H1 (cell line): ENCODE measurements at regions not wholly inside any gene's neighbourhood (a gene's known extent, or its start where the extent isn't known, plus 50 kb on each side); places are given as distances from the start of the nearest gene placed in this dataset.

Source experiments
- CTCF ChIA-PET: fragments of 300-600 bp; sonication (Branson Sonifier 250); formaldehyde crosslinking; loops from one replicate; lab custom pipeline; 2021; ENCODE audit not compliant: partially characterized antibody; lab: Charles Lee
- POLR2A ChIA-PET: fragments of 300-600 bp; sonication (Branson Sonifier 250); formaldehyde crosslinking; loops from one replicate; lab custom pipeline; 2021; ENCODE audit warnings: inconsistent platforms; ENCODE audit not compliant: partially characterized antibody; lab: Charles Lee
- DNase-seq, 2 experiments: peaks; one replicate each; pipeline versions ENCODE4 v3.0.0 to v3.0.0-alpha.2; 2010 to 2022; ENCODE audit warnings: low spot score in 2 of 2, low read depth in 1 of 2, mixed read lengths in 1 of 2
- FAIRE-seq: peaks from 2 replicates; lab custom pipeline; 2011; peaks lifted over from hg19 to GRCh38; lab: Jason Lieb, UNC
- H2AFZ ChIP-seq: 2 replicates; pipeline ENCODE4 v1.8.1; 2012; ENCODE audit warnings: low read length, inconsistent platforms
- H2AK5ac ChIP-seq: 2 replicates; pipeline ENCODE4 v1.6.1; 2013; ENCODE audit warnings: low read depth, low read length
- H2BK120ac ChIP-seq: replicated peaks from 2 replicates; pipeline ENCODE3; 2013; ENCODE audit warnings: low read depth, low read length, inconsistent platforms
- H2BK12ac ChIP-seq: 2 replicates; pipeline ENCODE4 v1.6.1; 2013; ENCODE audit warnings: low read depth, low read length
- H2BK15ac ChIP-seq: 2 replicates; pipeline ENCODE4 v1.6.1; 2013; ENCODE audit warnings: low read length
- H2BK20ac ChIP-seq: 2 replicates; pipeline ENCODE4 v1.6.1; 2013; ENCODE audit warnings: low read length
- H2BK5ac ChIP-seq: 2 replicates; pipeline ENCODE4 v1.6.1; 2013; ENCODE audit warnings: low read depth, low read length
- H3K14ac ChIP-seq: 2 replicates; pipeline ENCODE4 v1.6.1; 2013; ENCODE audit warnings: inconsistent platforms; ENCODE audit not compliant: insufficient read length
- H3K18ac ChIP-seq: 2 replicates; pipeline ENCODE4 v1.6.1; 2013; ENCODE audit warnings: low read length; ENCODE audit errors: extremely low read depth
- H3K23ac ChIP-seq: 2 replicates; pipeline ENCODE4 v1.6.1; 2013; ENCODE audit warnings: inconsistent platforms; ENCODE audit not compliant: insufficient read length
- H3K23me2 ChIP-seq: 2 replicates; pipeline ENCODE4 v1.6.1; 2013; ENCODE audit warnings: low read depth, low read length
- H3K27ac ChIP-seq: 2 replicates; pipeline ENCODE4 v1.6.1; 2011; ENCODE audit warnings: low read depth, low read length, inconsistent platforms
- H3K27me3 ChIP-seq, 4 experiments: replicated peaks in 1 of 4; 1 replicate in 1 of 4; 2 replicates in 3 of 4; pipeline versions ENCODE4 v1.6.1 to v1.8.1; 2011 to 2013; ENCODE audit warnings: low read length in 3 of 4, mild to moderate bottlenecking in 3 of 4, inconsistent platforms in 2 of 4, mixed read lengths in 2 of 4, moderate library complexity in 1 of 4; ENCODE audit not compliant: control insufficient read depth in 3 of 4, insufficient read depth in 3 of 4; ENCODE audit errors: extremely low read depth in 1 of 4
- H3K36me3 ChIP-seq, 4 experiments: 2 replicates each; pipeline versions ENCODE4 v1.6.1 to v1.8.1; 2011 to 2013; ENCODE audit warnings: mild to moderate bottlenecking in 4 of 4, low read length in 3 of 4, moderate library complexity in 2 of 4, control low read depth in 1 of 4, inconsistent platforms in 1 of 4; ENCODE audit not compliant: insufficient read depth in 4 of 4, control insufficient read depth in 2 of 4
- H3K4ac ChIP-seq: replicated peaks from 2 replicates; pipeline ENCODE3; 2013; ENCODE audit warnings: low read length, low read depth, mixed read lengths, inconsistent platforms; ENCODE audit not compliant: insufficient read length
- H3K4me1 ChIP-seq, 4 experiments: replicated peaks in 1 of 4; 1 replicate in 1 of 4; 2 replicates in 3 of 4; pipeline versions ENCODE4 v1.6.1 to v1.8.1; 2011 to 2013; ENCODE audit warnings: low read length in 3 of 4, inconsistent platforms in 2 of 4, mixed read lengths in 1 of 4; ENCODE audit not compliant: insufficient read depth in 4 of 4, control insufficient read depth in 3 of 4
- H3K4me2 ChIP-seq, 2 experiments: 2 replicates each; pipeline versions ENCODE4 v1.6.1 to v1.8.1; 2011 to 2013; ENCODE audit warnings: low read depth in 2 of 2, low read length in 2 of 2, control low read depth in 1 of 2, inconsistent platforms in 1 of 2, mild to moderate bottlenecking in 1 of 2; ENCODE audit not compliant: insufficient read depth in 1 of 2
- H3K4me3 ChIP-seq, 4 experiments: fragments of 200-600, 300-600 bp in 1 of 4; sonication (generic), shearing (Covaris generic), sonication (Bioruptor Twin) in 1 of 4; 2 replicates each; pipeline versions ENCODE4 v1.5.1 to v1.8.1; 2011 to 2016; ENCODE audit warnings: low read length in 4 of 4, low read depth in 3 of 4, control low read depth in 2 of 4, inconsistent platforms in 2 of 4, mild to moderate bottlenecking in 2 of 4, mixed read lengths in 1 of 4, moderate library complexity in 1 of 4; ENCODE audit not compliant: insufficient read depth in 2 of 4; ENCODE audit errors: extremely low read depth in 1 of 4
- H3K56ac ChIP-seq: replicated peaks from 2 replicates; pipeline ENCODE3; 2013; ENCODE audit warnings: low read depth, mild to moderate bottlenecking, mixed read lengths, low read length, inconsistent platforms; ENCODE audit not compliant: insufficient read length
- H3K79me1 ChIP-seq: 2 replicates; pipeline ENCODE4 v1.6.1; 2013; ENCODE audit warnings: low read depth, low read length, control low read depth
- H3K79me2 ChIP-seq, 2 experiments: 2 replicates each; pipeline versions ENCODE4 v1.6.1 to v1.8.1; 2012 to 2013; ENCODE audit warnings: low read length in 2 of 2, mild to moderate bottlenecking in 2 of 2, inconsistent platforms in 1 of 2; ENCODE audit not compliant: insufficient read depth in 2 of 2, control insufficient read depth in 1 of 2
- H3K9ac ChIP-seq, 4 experiments: replicated peaks in 1 of 4; 1 replicate in 1 of 4; 2 replicates in 3 of 4; pipeline versions ENCODE4 v1.6.1 to v1.8.1; 2011 to 2013; ENCODE audit warnings: low read depth in 3 of 4, low read length in 3 of 4, control low read depth in 2 of 4, mild to moderate bottlenecking in 2 of 4, moderate library complexity in 2 of 4, inconsistent platforms in 1 of 4; ENCODE audit errors: extremely low read depth in 1 of 4
- H3K9me3 ChIP-seq, 2 experiments: 2 replicates each; pipeline versions ENCODE4 v1.6.1 to v1.8.1; 2012 to 2013; ENCODE audit warnings: mild to moderate bottlenecking in 2 of 2, moderate library complexity in 2 of 2, control low read depth in 1 of 2, inconsistent platforms in 1 of 2, low read depth in 1 of 2, low read length in 1 of 2, mixed read lengths in 1 of 2; ENCODE audit not compliant: insufficient read depth in 2 of 2
- H4K20me1 ChIP-seq, 2 experiments: replicated peaks in 1 of 2; 2 replicates each; pipeline versions ENCODE3 to v1.8.1; 2011 to 2013; ENCODE audit warnings: inconsistent platforms in 2 of 2, low read length in 2 of 2, mild to moderate bottlenecking in 1 of 2; ENCODE audit not compliant: insufficient read depth in 2 of 2, control insufficient read depth in 1 of 2
- H4K5ac ChIP-seq: 2 replicates; pipeline ENCODE4 v1.6.1; 2013; ENCODE audit warnings: low read length, low read depth, mixed read lengths, inconsistent platforms; ENCODE audit not compliant: insufficient read length
- H4K8ac ChIP-seq: 2 replicates; pipeline ENCODE4 v1.8.0; 2013; ENCODE audit warnings: mild to moderate bottlenecking, moderate library complexity, low read length, inconsistent platforms; ENCODE audit not compliant: insufficient read depth; ENCODE audit errors: extremely low read depth
- H4K91ac ChIP-seq: replicated peaks from 2 replicates; pipeline ENCODE3; 2013; ENCODE audit warnings: low read length, mixed read lengths, inconsistent platforms; ENCODE audit not compliant: insufficient read length
- ASH2L ChIP-seq: fragments of 200-600, 300-600 bp; sonication (generic); IDR thresholded peaks from one replicate; pipeline ENCODE4 v1.7.1; 2017; ENCODE audit warnings: low read length
- BRCA1 ChIP-seq: IDR thresholded peaks from 2 replicates; pipeline ENCODE4 v1.6.1; 2012; ENCODE audit warnings: low read depth, low read length, improper control_type of control experiment
- CBX5 ChIP-seq: fragments of 300-800, 300-1000 bp; sonication (generic); IDR thresholded peaks from 2 replicates; pipeline ENCODE4 v1.7.1; 2016; ENCODE audit warnings: antibody characterized with exemption, low read length, low read depth
- CHD1 ChIP-seq: IDR thresholded peaks from 2 replicates; pipeline ENCODE4 v1.6.1; 2012; ENCODE audit warnings: low read depth, low read length, improper control_type of control experiment
- GTF2F1 ChIP-seq: IDR thresholded peaks from 2 replicates; pipeline ENCODE4 v1.6.1; 2012; ENCODE audit warnings: low read depth, low read length, improper control_type of control experiment, borderline replicate concordance
- JUN ChIP-seq: IDR thresholded peaks from 2 replicates; pipeline ENCODE4 v1.6.1; 2011; ENCODE audit warnings: low read depth, mild to moderate bottlenecking, improper control_type of control experiment, low read length
- PHF8 ChIP-seq: fragments of 200-600 bp; sonication (generic); conservative IDR thresholded peaks from 2 replicates; pipeline ENCODE4 v1.7.1; 2012; ENCODE audit warnings: low read depth, mild to moderate bottlenecking, inconsistent platforms, low read length, moderate library complexity
- POLR2AphosphoS5 ChIP-seq: IDR thresholded peaks from 2 replicates; pipeline ENCODE4 v1.6.1; 2011; ENCODE audit warnings: low read depth, low read length
- SAP30 ChIP-seq: fragments of 300-600 bp; sonication (generic); IDR thresholded peaks from 2 replicates; pipeline ENCODE4 v1.7.1; 2012; ENCODE audit warnings: low read length, moderate library complexity, mild to moderate bottlenecking, inconsistent platforms; ENCODE audit not compliant: insufficient read depth, insufficient replicate concordance
- SIN3A ChIP-seq, 2 experiments: IDR thresholded peaks in 1 of 2; conservative IDR thresholded peaks in 1 of 2; 2 replicates each; pipeline ENCODE4 v1.6.1; 2011 to 2012; ENCODE audit warnings: low read length in 2 of 2, improper control_type of control experiment in 1 of 2, low read depth in 1 of 2, mild to moderate bottlenecking in 1 of 2
- SIX5 ChIP-seq: IDR thresholded peaks from 2 replicates; pipeline ENCODE4 v1.6.1; 2011; ENCODE audit warnings: mild to moderate bottlenecking, low read depth, low read length
- TAF1 ChIP-seq: IDR thresholded peaks from 2 replicates; pipeline ENCODE4 v1.6.1; 2011; ENCODE audit warnings: mild to moderate bottlenecking, low read depth, low read length
- TAF7 ChIP-seq: optimal IDR thresholded peaks from 2 replicates; pipeline ENCODE3; 2011; ENCODE audit warnings: low read depth, mild to moderate bottlenecking, inconsistent platforms, low read length, moderate library complexity, borderline replicate concordance
- TEAD4 ChIP-seq: IDR thresholded peaks from 2 replicates; pipeline ENCODE4 v1.6.1; 2012; ENCODE audit warnings: low read depth, low read length, inconsistent platforms, mixed read lengths
- WGBS, 2 experiments: shearing (Covaris generic) in 1 of 2; methylation state at CpG; one replicate each; pipeline versions ENCODE4 v1.1.6 to v1.1.7; 2013 to 2015; ENCODE audit warnings: low lambda C conversion rate in 2 of 2, mixed read lengths in 2 of 2, inconsistent platforms in 1 of 2, low coverage in 1 of 2, missing lambda C conversion rate in 1 of 2; ENCODE audit not compliant: insufficient replicate concordance in 2 of 2, insufficient coverage in 1 of 2, insufficient read length in 1 of 2; ENCODE audit errors: extremely low coverage in 1 of 2, missing lambda C conversion rate in 1 of 2; 5-methylcytosine and 5-hydroxymethylcytosine counted together
- TF ChIP-seq, protein P1 (sequence below): IDR thresholded peaks from 2 replicates; pipeline ENCODE4 v1.6.1; 2011; ENCODE audit warnings: low read depth, mild to moderate bottlenecking, low read length; ENCODE audit not compliant: insufficient read depth

DNA sequence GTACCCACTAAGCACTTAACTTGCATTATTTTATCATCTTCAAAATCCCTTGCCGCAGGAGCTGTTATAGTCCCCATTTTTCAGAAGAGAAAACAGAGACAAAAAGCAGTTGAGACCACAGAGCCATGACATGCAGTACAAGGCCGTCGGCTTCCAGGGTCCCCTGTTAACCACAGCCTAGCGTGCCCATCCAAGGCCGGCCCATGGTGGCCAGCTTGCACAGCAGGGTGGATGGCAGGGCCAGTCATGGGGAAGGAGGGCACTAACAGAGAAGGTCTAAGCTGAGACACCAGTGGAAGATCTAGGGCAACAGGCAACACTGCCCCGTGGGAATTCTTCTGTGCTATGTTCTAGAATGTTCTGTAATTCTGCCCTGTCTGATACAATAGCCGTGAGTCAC is 192.6 kb upstream of the ID2 start:
- Histone ChIP-seq H3K4me1 (peaks cover 0 to 8% (median 3%) of the 10 kb centered on the region in 4 experiments; a peak in 5 of 7 replicates), H2BK12ac (no peak overlapping the region), H2AFZ (no peak overlapping the region), H3K27ac (no peak overlapping the region), H2AK5ac (no peak overlapping the region), H4K8ac (no peak overlapping the region; the same call in 1 of the 2 replicates), H3K4me3 (no peak overlapping the region), H3K4ac (no peak overlapping the region), H3K79me2 (no peaks in the 10 kb centered on the region), H3K79me1 (no peaks in the 10 kb centered on the region), H4K91ac (no peak overlapping the region), H3K9ac (no peak overlapping the region), H3K9me3 (no peaks in the 10 kb centered on the region), H2BK20ac (no peak overlapping the region), H3K56ac (no peak overlapping the region), H2BK5ac (no peak overlapping the region), H2BK15ac (no peak overlapping the region), H3K36me3 (no peaks in the 10 kb centered on the region), H3K14ac (no peak overlapping the region), H3K4me2 (no peak overlapping the region), H3K23me2 (no peaks in the 10 kb centered on the region), H3K23ac (no peak overlapping the region), H3K27me3 (0 out of 7 replicates have a peak, but pooled peaks cover 0 to under 1% (median 0%) of the 10 kb centered on the region in 4 experiments), H4K20me1 (no peaks in the 10 kb centered on the region), H4K5ac (no peak overlapping the region), H3K18ac (no peak overlapping the region), H2BK120ac (no peak overlapping the region)
- no peak for FAIRE-seq
- WGBS, 2 experiments, result 88% methylated on average over 7 of the region's 7 CpGs; no CpG with 5 or more reads in 1 of the 2 experiments
- POLR2A ChIA-PET, result interaction anchor here (1.8 kb wide), 1 partner anchor 14 kb away, joined by 5 read pairs; no protein-coding TSS in a partner anchor
- CTCF ChIA-PET, result no interaction called here
- no peak for DNase-seq
- TF ChIP-seq SIN3A (conservative IDR thresholded peaks at IDR 0.05 in 1 of 2, IDR thresholded peaks at IDR 0.05 in 1 of 2; ENCODE audit: low read depth in 1 of 2, low read length in 2 of 2) (no peak), TAF1 (no peak), GTF2F1 (no peak), TAF7 (no peak), TEAD4 (no peak), CHD1 (no peak), PHF8 (no peak), POLR2AphosphoS5 (no peak), JUN (no peak), CBX5 (no peak), ASH2L (no peak), SIX5 (no peak), SAP30 (no peak), BRCA1 (no peak)
- TF ChIP-seq, protein P1, sequence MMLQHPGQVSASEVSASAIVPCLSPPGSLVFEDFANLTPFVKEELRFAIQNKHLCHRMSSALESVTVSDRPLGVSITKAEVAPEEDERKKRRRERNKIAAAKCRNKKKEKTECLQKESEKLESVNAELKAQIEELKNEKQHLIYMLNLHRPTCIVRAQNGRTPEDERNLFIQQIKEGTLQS, result no peak
